Duodenal mucosa (tissue), 2 donors: ENCODE measurements at regions not wholly inside any gene's neighbourhood (a gene's known extent, or its start where the extent isn't known, plus 50 kb on each side); places are given as distances from the start of the nearest gene placed in this dataset.

ENCODE experiments used
- H3K27ac ChIP-seq: one replicate; pipeline ENCODE4 v1.7.0; 2013; ENCODE audit warnings: low read depth, low read length
- H3K27me3 ChIP-seq, 2 donors: one replicate each; pipeline ENCODE4 v1.7.0; 2013; ENCODE audit warnings: low read length in 2 of 2, control low read depth in 1 of 2; ENCODE audit not compliant: insufficient read depth in 2 of 2, control insufficient read depth in 1 of 2
- H3K36me3 ChIP-seq, 2 donors: one replicate each; pipeline ENCODE4 v1.7.0; 2013; ENCODE audit warnings: low read length in 2 of 2, control low read depth in 1 of 2; ENCODE audit not compliant: insufficient read depth in 2 of 2, control insufficient read depth in 1 of 2
- H3K4me1 ChIP-seq, 2 donors: one replicate each; pipeline ENCODE4 v1.7.0; 2013; ENCODE audit warnings: low read length in 2 of 2, control low read depth in 1 of 2; ENCODE audit not compliant: insufficient read depth in 2 of 2, control insufficient read depth in 1 of 2
- H3K4me3 ChIP-seq, 2 donors: one replicate each; pipeline ENCODE4 v1.7.0; 2013; ENCODE audit warnings: low read length in 2 of 2, low read depth in 1 of 2
- H3K9ac ChIP-seq, 2 donors: one replicate each; pipeline ENCODE4 v1.7.0; 2013; ENCODE audit warnings: low read length in 2 of 2, low read depth in 1 of 2
- H3K9me3 ChIP-seq, 2 donors: one replicate each; pipeline ENCODE4 v1.7.0; 2013; ENCODE audit warnings: low read length in 2 of 2, control low read depth in 1 of 2; ENCODE audit not compliant: control insufficient read depth in 1 of 2

GRCh38 chr16:54482892-54483574 lies 196.4 kb upstream of the IRX3 start:
- no peak overlapping the region for H3K4me3 ChIP-seq

GRCh38 chr16:54480429-54480828 lies 193.8 kb upstream of the IRX3 start:
- no peak overlapping the region for H3K9ac ChIP-seq
- H3K9me3 ChIP-seq, result no peaks in the 10 kb centered on the region
- no peak overlapping the region for H3K4me3 ChIP-seq
- no peaks in the 10 kb centered on the region for H3K36me3 ChIP-seq
- no peaks in the 10 kb centered on the region for H3K4me1 ChIP-seq
- H3K27me3 ChIP-seq, result no peaks in the 10 kb centered on the region
- H3K27ac ChIP-seq, result no peak overlapping the region

More at GRCh38 chr16:54482892-54483574, 196.4 kb upstream of the IRX3 start:
- Histone ChIP-seq H3K27ac (no peak overlapping the region), H3K9ac (no peak overlapping the region), H3K36me3 (no peaks in the 10 kb centered on the region), H3K27me3 (no peaks in the 10 kb centered on the region), H3K4me1 (no peaks in the 10 kb centered on the region), H3K9me3 (no peaks in the 10 kb centered on the region)

- H3K9ac ChIP-seq, result no peak overlapping the region
- H3K9me3 ChIP-seq, result no peaks in the 10 kb centered on the region
- H3K27me3 ChIP-seq, result no peaks in the 10 kb centered on the region
- H3K4me1 ChIP-seq, result no peaks in the 10 kb centered on the region
- H3K4me3 ChIP-seq, result no peak overlapping the region
- H3K36me3 ChIP-seq, result no peaks in the 10 kb centered on the region
- H3K27ac ChIP-seq, result no peak overlapping the region
These were observed 193.0 kb upstream of the IRX3 start for GRCh38 chr16:54479546-54479945.

- no peaks in the 10 kb centered on the region for H3K27me3 ChIP-seq
- no peak overlapping the region for H3K27ac ChIP-seq
- no peak overlapping the region for H3K4me3 ChIP-seq
- no peak overlapping the region for H3K9ac ChIP-seq
- no peaks in the 10 kb centered on the region for H3K36me3 ChIP-seq
- H3K4me1 ChIP-seq, result no peaks in the 10 kb centered on the region
- H3K9me3 ChIP-seq, result no peaks in the 10 kb centered on the region
These were observed 191.1 kb upstream of the IRX3 start for GRCh38 chr16:54477714-54478113.

GRCh38 chr16:54475019-54475601 lies 188.5 kb upstream of the IRX3 start:
- Histone ChIP-seq H3K4me1 (no peaks in the 10 kb centered on the region), H3K4me3 (no peak overlapping the region), H3K27ac (no peak overlapping the region), H3K9me3 (no peaks in the 10 kb centered on the region), H3K36me3 (no peaks in the 10 kb centered on the region), H3K9ac (no peak overlapping the region), H3K27me3 (no peaks in the 10 kb centered on the region)

- Histone ChIP-seq H3K9ac (no peak overlapping the region), H3K27ac (no peak overlapping the region), H3K27me3 (no peaks in the 10 kb centered on the region), H3K36me3 (no peaks in the 10 kb centered on the region), H3K4me3 (no peak overlapping the region), H3K9me3 (no peaks in the 10 kb centered on the region), H3K4me1 (no peaks in the 10 kb centered on the region)
These were observed 186.8 kb upstream of the IRX3 start for GRCh38 chr16:54473226-54473993.

- peaks cover 2 to 6% of the 10 kb centered on the region in 2 donors for H3K9me3 ChIP-seq
- no peak overlapping the region for H3K4me3 ChIP-seq
- no peak overlapping the region for H3K27ac ChIP-seq
- H3K9ac ChIP-seq, result no peak overlapping the region
- no peaks in the 10 kb centered on the region for H3K4me1 ChIP-seq
- no peaks in the 10 kb centered on the region for H3K27me3 ChIP-seq
- no peaks in the 10 kb centered on the region for H3K36me3 ChIP-seq
These were observed 180.8 kb upstream of the IRX3 start for GRCh38 chr16:54467398-54467797.

GRCh38 chr16:54466233-54466632 lies 179.6 kb upstream of the IRX3 start:
- no peak overlapping the region for H3K4me3 ChIP-seq
- peaks cover 2 to 6% of the 10 kb centered on the region in 2 donors for H3K9me3 ChIP-seq
- no peak overlapping the region for H3K27ac ChIP-seq
- H3K9ac ChIP-seq, result no peak overlapping the region
- H3K36me3 ChIP-seq, result no peaks in the 10 kb centered on the region
- no peaks in the 10 kb centered on the region for H3K4me1 ChIP-seq
- H3K27me3 ChIP-seq, result no peaks in the 10 kb centered on the region

- Histone ChIP-seq H3K27ac (no peak overlapping the region), H3K9me3 (peaks cover 2 to 6% of the 10 kb centered on the region in 2 donors), H3K9ac (no peak overlapping the region)
These were observed 178.5 kb upstream of the IRX3 start for GRCh38 chr16:54465063-54465462.

GRCh38 chr16:54462771-54463170 lies 176.2 kb upstream of the IRX3 start:
- Histone ChIP-seq H3K4me3 (no peak overlapping the region), H3K4me1 (no peaks in the 10 kb centered on the region), H3K9ac (no peak overlapping the region), H3K36me3 (no peaks in the 10 kb centered on the region), H3K9me3 (peaks cover 2 to 6% of the 10 kb centered on the region in 2 donors), H3K27ac (no peak overlapping the region), H3K27me3 (no peaks in the 10 kb centered on the region)

More at GRCh38 chr16:54465063-54465462, 178.5 kb upstream of the IRX3 start:
- Histone ChIP-seq H3K4me3 (no peak overlapping the region), H3K27me3 (no peaks in the 10 kb centered on the region), H3K36me3 (no peaks in the 10 kb centered on the region), H3K4me1 (no peaks in the 10 kb centered on the region)
